PC-9 (cell line): ENCODE measurements at regions not wholly inside any gene's neighbourhood (a gene's known extent, or its start where the extent isn't known, plus 50 kb on each side); places are given as distances from the start of the nearest gene placed in this dataset.

Source experiments
- BruUV-seq: library from RNA; stranded (reverse); fragments of 400-500 nt; replicated peaks from 2 replicates; lab custom pipeline; 2021; lab: Mats Ljungman, UMichigan
- CTCF ChIA-PET: fragments of 300-600 bp; sonication (Branson Sonifier 250); formaldehyde crosslinking; loops from one replicate; lab custom pipeline; 2022; ENCODE audit warnings: antibody characterized with exemption; lab: Charles Lee
- POLR2A ChIA-PET: fragments of 300-600 bp; sonication (Branson Sonifier 250); formaldehyde crosslinking; loops from one replicate; lab custom pipeline; 2022; ENCODE audit warnings: antibody characterized with exemption; ENCODE audit not compliant: unreplicated experiment; lab: Charles Lee
- DNase-seq, 2 experiments: peaks; one replicate each; pipeline versions ENCODE4 v3.0.0 to v3.0.0-alpha.2; 2015 to 2022; ENCODE audit warnings: mixed read lengths in 1 of 2
- H2AFZ ChIP-seq: fragments of 200-600 bp; sonication (generic); 2 replicates; pipeline ENCODE4 v1.8.1; 2017; ENCODE audit warnings: antibody characterized with exemption
- H3F3A ChIP-seq: fragments of 200-600 bp; sonication (generic); 2 replicates; pipeline ENCODE4 v1.8.1; 2017; ENCODE audit warnings: antibody characterized with exemption, mild to moderate bottlenecking, low read depth; ENCODE audit not compliant: insufficient read depth
- H3K27ac ChIP-seq: fragments of 200-600 bp; sonication (generic); 2 replicates; pipeline ENCODE4 v1.6.1; 2016; ENCODE audit warnings: mixed run types
- H3K27me3 ChIP-seq: fragments of 200-600 bp; sonication (generic); 2 replicates; pipeline ENCODE4 v1.6.1; 2016; ENCODE audit warnings: low read depth, mixed run types; ENCODE audit not compliant: insufficient read depth
- H3K36me3 ChIP-seq: fragments of 200-600 bp; sonication (generic); 2 replicates; pipeline ENCODE4 v1.6.1; 2016; ENCODE audit warnings: low read depth, mixed run types
- H3K4me1 ChIP-seq: fragments of 200-600 bp; sonication (generic); replicated peaks from 2 replicates; pipeline ENCODE4 v1.6.1; 2016; ENCODE audit warnings: mixed run types; ENCODE audit not compliant: insufficient read depth
- H3K4me2 ChIP-seq: fragments of 200-600 bp; sonication (generic); 2 replicates; pipeline ENCODE4 v1.6.1; 2017; ENCODE audit warnings: mixed run types
- H3K4me3 ChIP-seq: fragments of 200-600 bp; sonication (generic); 2 replicates; pipeline ENCODE4 v1.6.1; 2016; ENCODE audit warnings: mixed run types
- H3K79me2 ChIP-seq: fragments of 200-600 bp; sonication (generic); 2 replicates; pipeline ENCODE4 v1.6.1; 2017; ENCODE audit warnings: low read depth, mixed run types
- H3K9me2 ChIP-seq: fragments of 200-600 bp; sonication (generic); 2 replicates; pipeline ENCODE4 v1.8.1; 2017; ENCODE audit warnings: mild to moderate bottlenecking; ENCODE audit not compliant: insufficient read depth
- H3K9me3 ChIP-seq: fragments of 200-600 bp; sonication (generic); 2 replicates; pipeline ENCODE4 v1.8.1; 2016; ENCODE audit warnings: low read depth; ENCODE audit not compliant: insufficient read depth
- H4K20me1 ChIP-seq: fragments of 200-600 bp; sonication (generic); 2 replicates; pipeline ENCODE4 v1.8.1; 2017; ENCODE audit not compliant: insufficient read depth
- CTCF ChIP-seq: fragments of 200-600 bp; sonication (generic); conservative IDR thresholded peaks from 2 replicates; pipeline ENCODE4 v1.6.1; 2017; ENCODE audit warnings: mixed run types, antibody characterized with exemption, mild to moderate bottlenecking, moderate library complexity
- EZH2 ChIP-seq: fragments of 200-600 bp; sonication (generic); IDR thresholded peaks from 2 replicates; pipeline ENCODE4 v1.8.0; 2017; ENCODE audit warnings: antibody characterized with exemption, low read depth
- intact Hi-C: fragments of 100-400 bp; cut with micrococcal nuclease; formaldehyde crosslinking; loops from one replicate; pipeline ENCODE4 v1.10.0; 2022; ENCODE audit not compliant: unreplicated experiment

GRCh38 chr21:35430260-35430659 lies 381.2 kb upstream of the RUNX1 start:
- H3K27ac ChIP-seq, result no peak overlapping the region
- no peaks in the 10 kb centered on the region for H3K4me1 ChIP-seq
- no peak overlapping the region for H2AFZ ChIP-seq
- no peaks in the 10 kb centered on the region for H3F3A ChIP-seq
- H4K20me1 ChIP-seq, result no peaks in the 10 kb centered on the region
- 0 out of 2 replicates have a peak, but pooled peaks cover 3% of the 10 kb centered on the region for H3K9me3 ChIP-seq
- intact Hi-C loops, result no loop called here
- POLR2A ChIA-PET, result no interaction called here
- TF ChIP-seq EZH2 (no peak), CTCF (no peak)
- CTCF ChIA-PET, result no interaction called here
- DNase-seq, result no peak
- no TSS peak for BruUV-seq
- no peaks in the 10 kb centered on the region for H3K36me3 ChIP-seq
- H3K27me3 ChIP-seq, result no peaks in the 10 kb centered on the region
- no peak overlapping the region for H3K4me2 ChIP-seq
- no peaks in the 10 kb centered on the region for H3K9me2 ChIP-seq
- H3K4me3 ChIP-seq, result no peak overlapping the region
- H3K79me2 ChIP-seq, result no peaks in the 10 kb centered on the region

GRCh38 chr21:35428937-35429336 lies 379.8 kb upstream of the RUNX1 start:
- Histone ChIP-seq H3K36me3 (no peaks in the 10 kb centered on the region), H3K9me2 (no peaks in the 10 kb centered on the region), H3K4me2 (no peak overlapping the region), H3K27ac (no peak overlapping the region), H3K4me1 (no peaks in the 10 kb centered on the region), H2AFZ (no peak overlapping the region), H3F3A (no peaks in the 10 kb centered on the region), H4K20me1 (no peaks in the 10 kb centered on the region), H3K27me3 (no peaks in the 10 kb centered on the region), H3K79me2 (no peaks in the 10 kb centered on the region), H3K9me3 (no peaks in the 10 kb centered on the region), H3K4me3 (no peak overlapping the region)
- intact Hi-C loops, result no loop called here
- CTCF ChIA-PET, result no interaction called here
- BruUV-seq, result no TSS peak
- no peak for DNase-seq
- POLR2A ChIA-PET, result no interaction called here
- TF ChIP-seq EZH2, result no peak
- no peak for TF ChIP-seq CTCF

GRCh38 chr21:35428489-35428888 lies 379.4 kb upstream of the RUNX1 start:
- Histone ChIP-seq H3K27ac (no peak overlapping the region), H3K9me2 (no peaks in the 10 kb centered on the region), H3K27me3 (no peaks in the 10 kb centered on the region), H3K4me2 (no peak overlapping the region), H3K4me1 (no peaks in the 10 kb centered on the region), H4K20me1 (no peaks in the 10 kb centered on the region), H2AFZ (no peak overlapping the region), H3K79me2 (no peaks in the 10 kb centered on the region), H3K36me3 (no peaks in the 10 kb centered on the region), H3K4me3 (no peak overlapping the region), H3F3A (no peaks in the 10 kb centered on the region), H3K9me3 (no peaks in the 10 kb centered on the region)
- no peak for TF ChIP-seq EZH2
- no peak for TF ChIP-seq CTCF
- intact Hi-C loops, result no loop called here
- DNase-seq, result no peak
- ChIA-PET CTCF (no interaction called here), POLR2A (no interaction called here)
- no TSS peak for BruUV-seq
